SK-MEL-5 (cell line): ENCODE measurements at regions not wholly inside any gene's neighbourhood (a gene's known extent, or its start where the extent isn't known, plus 50 kb on each side); places are given as distances from the start of the nearest gene placed in this dataset.

Experiments
- DNase-seq: peaks from one replicate; pipeline ENCODE4 v3.0.0-alpha.2; 2016; ENCODE audit warnings: low read depth, low spot score
- in situ Hi-C: cut with HindIII; loops from 2 replicates; pipeline ENCODE4 v1.10.0; 2016; ENCODE audit warnings: low sequenced_read_pairs, high pct_unique_total_duplicates, low pct_unique_long_range_greater_than_20kb

GRCh38 chr3:42345811-42346210 lies 64.6 kb downstream of the LYZL4 start:
- in situ Hi-C loops: no loop called here
- DNase-seq: no peak

- DNase-seq: no peak
- in situ Hi-C loops: no loop called here
Measured at GRCh38 chr3:42340466-42340865, 69.9 kb downstream of the LYZL4 start.

GRCh38 chr3:42339321-42339720 lies 71.1 kb downstream of the LYZL4 start:
- DNase-seq: peak; percentile 42
- in situ Hi-C loops: no loop called here

GRCh38 chr3:42336103-42336502 lies 70.1 kb upstream of the CCK start:
- in situ Hi-C loops: no loop called here
- no peak for DNase-seq

- no peak for DNase-seq
- in situ Hi-C loops: no loop called here
Measured at GRCh38 chr3:42317137-42317536, 51.2 kb upstream of the CCK start.
